ENCODE measurements at regions not wholly inside any gene's neighbourhood (a gene's known extent, or its start where the extent isn't known, plus 50 kb on each side); places are given as distances from the start of the nearest gene placed in this dataset.

- DNase-seq (ENCODE audit: low read depth), result no peak
These were observed 149.7 kb upstream of the VANGL1 start for GRCh38 chr1:115492019-115492595.

GRCh38 chr1:115491298-115492018, 150.3 kb upstream of the VANGL1 start:
- DNase-seq (ENCODE audit: low read depth), result no peak

GRCh38 chr1:115479055-115479482, 141.0 kb upstream of the NGF start:
- DNase-seq (ENCODE audit: low read depth), result no peak

- no peak for DNase-seq (ENCODE audit: low read depth)
These were observed 139.0 kb upstream of the NGF start for GRCh38 chr1:115477071-115477470.

- no peak for DNase-seq (ENCODE audit: low read depth)
These were observed 138.6 kb upstream of the NGF start for GRCh38 chr1:115476616-115477015.

GRCh38 chr1:115475901-115476300, 137.9 kb upstream of the NGF start:
- no peak for DNase-seq (ENCODE audit: low read depth)

GRCh38 chr1:115475252-115475651, 137.2 kb upstream of the NGF start:
- no peak for DNase-seq (ENCODE audit: low read depth)

GRCh38 chr1:115473986-115474565, 136.0 kb upstream of the NGF start:
- DNase-seq (ENCODE audit: low read depth), result no peak

- peak; percentile 10 for DNase-seq (ENCODE audit: low read depth)
These were observed 131.8 kb upstream of the NGF start for GRCh38 chr1:115469703-115470476.

- DNase-seq (ENCODE audit: low read depth), result no peak
These were observed 129.7 kb upstream of the NGF start for GRCh38 chr1:115467790-115468189.

- DNase-seq (ENCODE audit: low read depth), result no peak
These were observed 129.1 kb upstream of the NGF start for GRCh38 chr1:115467196-115467595.

GRCh38 chr1:115466433-115466832, 128.4 kb upstream of the NGF start:
- DNase-seq (ENCODE audit: low read depth), result no peak

GRCh38 chr1:115465802-115466363, 127.8 kb upstream of the NGF start:
- no peak for DNase-seq (ENCODE audit: low read depth)

- no peak for DNase-seq (ENCODE audit: low read depth)
These were observed 125.3 kb upstream of the NGF start for GRCh38 chr1:115463347-115463746.

- DNase-seq (ENCODE audit: low read depth), result no peak
These were observed 124.6 kb upstream of the NGF start for GRCh38 chr1:115462566-115463076.

- DNase-seq (ENCODE audit: low read depth), result no peak
These were observed 123.5 kb upstream of the NGF start for GRCh38 chr1:115461526-115461925.

GRCh38 chr1:115459161-115459560, 121.1 kb upstream of the NGF start:
- DNase-seq (ENCODE audit: low read depth), result no peak

- no peak for DNase-seq (ENCODE audit: low read depth)
These were observed 120.5 kb upstream of the NGF start for GRCh38 chr1:115458426-115459114.

GRCh38 chr1:115457289-115457688, 119.2 kb upstream of the NGF start:
- no peak for DNase-seq (ENCODE audit: low read depth)

GRCh38 chr1:115456441-115456961, 118.5 kb upstream of the NGF start:
- no peak for DNase-seq (ENCODE audit: low read depth)

- no peak for DNase-seq (ENCODE audit: low read depth)
These were observed 116.9 kb upstream of the NGF start for GRCh38 chr1:115454837-115455511.
